DND-41 (cell line): ENCODE measurements at regions not wholly inside any gene's neighbourhood (a gene's known extent, or its start where the extent isn't known, plus 50 kb on each side); places are given as distances from the start of the nearest gene placed in this dataset.

Experiments
- CTCF ChIP-seq: IDR thresholded peaks from 2 replicates; pipeline ENCODE4 v1.5.1; 2012; ENCODE audit warnings: borderline replicate concordance, low read length, moderate library complexity, mild to moderate bottlenecking; ENCODE audit not compliant: poor library complexity, severe bottlenecking; ENCODE audit errors: extremely low read depth
- EZH2 ChIP-seq: IDR thresholded peaks from 3 replicates; pipeline ENCODE4 v1.6.1; 2012; ENCODE audit warnings: borderline replicate concordance, low read depth, mild to moderate bottlenecking, moderate library complexity, low read length, inconsistent platforms; ENCODE audit not compliant: severe bottlenecking

- TF ChIP-seq CTCF, result no peak
- no peak for TF ChIP-seq EZH2
Observed at GRCh38 chr6:126747728-126748540, 370.5 kb upstream of the RSPO3 start.
